NCI-H69 (cell line): ENCODE measurements at regions not wholly inside any gene's neighbourhood (a gene's known extent, or its start where the extent isn't known, plus 50 kb on each side); places are given as distances from the start of the nearest gene placed in this dataset.

Source experiments
- DNase-seq: peaks from one replicate; lab custom pipeline; 2025; lab: John Stamatoyannopoulos, UW

- no peak for DNase-seq
These were observed 290.4 kb upstream of the RTL1 start for GRCh38 chr14:101193845-101194372.

- peak; percentile 95 for DNase-seq
These were observed 291.1 kb upstream of the RTL1 start for GRCh38 chr14:101194373-101195308.

DNA sequence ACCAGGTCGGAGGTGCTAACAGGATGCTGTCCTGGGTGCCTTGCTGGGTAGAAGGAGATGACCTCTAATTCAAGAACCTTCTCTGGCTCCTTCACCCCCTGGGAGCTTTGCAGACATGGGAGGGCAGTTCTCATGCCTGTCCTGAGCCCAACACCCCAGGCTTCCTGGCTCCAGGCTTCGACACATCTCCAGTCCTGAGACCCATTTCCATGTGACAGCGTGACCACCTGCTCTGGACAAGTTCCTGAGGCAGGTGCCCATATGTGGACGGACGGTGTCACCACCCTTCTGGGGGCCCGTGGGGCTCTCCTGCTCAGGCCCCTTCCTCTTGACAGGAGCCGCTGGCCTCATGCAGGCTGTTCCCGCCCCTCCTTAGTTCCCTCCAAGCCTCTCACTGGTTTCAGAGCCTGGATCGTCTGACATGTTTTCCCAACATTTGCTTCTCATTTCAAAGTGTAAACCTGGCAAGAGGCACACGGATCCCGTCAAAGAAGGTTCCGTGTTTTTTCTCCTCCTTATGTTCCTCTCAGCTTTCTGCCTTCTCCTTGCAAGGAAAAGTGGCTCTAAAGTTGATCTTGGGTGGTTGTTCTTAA is 291.9 kb upstream of the RTL1 start:
- no peak for DNase-seq

- DNase-seq: no peak
These were observed 292.7 kb upstream of the RTL1 start for GRCh38 chr14:101196051-101196712.

- peak; percentile 34 for DNase-seq
These were observed 293.5 kb upstream of the RTL1 start for GRCh38 chr14:101196795-101197590.

DNA sequence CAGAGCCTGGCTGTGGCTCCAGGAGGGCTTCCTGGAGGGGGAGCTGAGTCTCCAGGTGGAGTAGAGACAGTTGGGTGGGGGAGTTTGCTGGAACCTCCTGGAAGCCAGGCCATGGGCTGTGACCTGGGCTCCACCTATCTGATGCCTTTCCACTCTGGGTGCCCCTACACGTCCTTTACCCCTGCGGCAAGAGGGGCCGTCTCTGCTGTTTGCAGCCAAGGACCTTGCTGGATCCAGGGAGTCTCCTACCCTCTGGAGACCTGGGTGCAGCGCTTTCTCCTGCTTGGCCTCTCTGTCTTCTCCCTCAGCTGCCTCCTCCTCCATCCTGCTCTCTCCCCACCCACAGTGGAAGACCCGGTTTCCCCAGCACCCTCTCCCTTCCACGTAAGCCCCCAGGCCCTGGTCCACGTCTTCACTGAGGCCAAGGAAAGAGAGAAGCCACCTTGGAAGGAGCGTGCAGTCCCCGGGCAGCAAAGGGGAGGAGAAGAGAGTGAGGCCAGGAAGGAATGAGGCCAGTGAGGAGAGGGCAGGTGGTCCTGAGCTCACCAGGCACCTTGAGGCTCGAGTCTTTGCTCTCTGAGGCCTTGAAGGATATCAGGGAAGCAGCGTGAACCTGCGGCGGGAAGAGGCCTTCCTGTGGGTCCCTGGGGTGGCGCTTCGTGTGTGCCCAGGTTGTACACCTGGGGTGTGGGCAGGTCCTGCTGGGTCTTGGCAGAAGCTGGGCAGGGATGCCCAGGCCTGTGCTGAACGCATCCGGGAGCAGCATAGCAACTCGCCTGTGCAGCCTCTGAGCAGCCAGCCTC is 294.3 kb upstream of the RTL1 start:
- DNase-seq: no peak

DNA sequence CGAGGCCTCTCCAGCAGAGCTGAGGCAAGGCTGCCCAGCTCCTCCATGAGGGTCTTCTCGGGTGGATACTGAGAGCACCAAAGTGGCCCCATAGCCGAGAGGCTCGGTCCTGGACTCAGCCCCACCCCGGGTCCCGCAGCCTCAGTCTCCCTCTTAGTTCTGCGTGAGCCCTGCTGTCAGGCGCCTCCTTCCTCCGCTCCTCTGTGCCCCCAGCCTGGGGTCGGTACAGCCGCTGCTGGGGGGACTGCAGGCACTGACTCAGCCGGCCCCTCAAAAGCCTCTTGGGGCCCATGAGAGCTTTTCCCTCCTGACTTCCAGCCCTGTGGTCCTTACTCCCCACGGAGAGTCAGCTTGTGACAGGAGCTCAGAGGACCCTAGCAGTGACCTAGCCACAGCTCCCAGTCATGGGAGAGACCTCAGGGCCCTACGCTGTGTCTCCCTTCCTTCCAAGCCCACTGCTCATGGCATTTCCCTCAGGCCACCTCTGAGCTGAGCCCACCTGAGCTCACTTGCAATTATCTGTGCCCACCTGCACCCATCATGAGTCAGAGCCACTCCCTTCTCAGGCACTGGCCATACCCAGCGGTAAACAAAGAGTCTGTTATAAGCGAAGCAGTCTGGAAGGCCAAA is 295.0 kb upstream of the RTL1 start:
- DNase-seq: no peak

GRCh38 chr14:101199028-101199770 is 295.7 kb upstream of the RTL1 start:
- no peak for DNase-seq

DNA sequence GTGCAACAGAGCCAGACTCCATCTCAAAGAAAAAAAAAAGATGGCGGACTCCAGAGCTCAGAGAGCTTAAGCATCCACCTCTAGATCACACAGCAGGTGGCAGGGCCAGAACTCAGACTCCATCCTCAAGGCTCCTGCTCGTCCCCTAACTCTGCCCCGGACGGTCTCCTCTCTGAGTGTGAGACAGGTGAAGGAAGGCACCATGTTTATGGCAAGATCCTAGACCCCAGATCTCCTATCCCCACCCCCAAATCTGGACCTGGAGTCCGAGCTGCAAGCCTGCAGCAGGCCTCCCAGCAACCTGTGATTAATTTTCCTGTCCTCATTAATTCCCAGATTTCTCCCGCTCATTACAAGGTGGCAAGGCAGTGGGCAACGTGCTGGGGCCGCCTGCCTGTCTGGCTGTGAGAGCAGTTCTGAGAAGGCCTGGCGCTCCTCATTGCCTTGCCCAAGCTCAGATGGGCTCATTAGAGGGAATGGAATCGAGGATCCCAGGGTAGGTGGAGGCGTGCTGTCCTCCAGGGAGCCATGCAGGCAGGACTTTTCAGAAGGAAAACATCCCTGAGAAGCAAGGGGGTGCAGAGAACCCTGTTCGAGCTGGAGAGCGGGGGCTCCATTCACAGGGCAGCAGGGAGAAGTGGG is 296.6 kb upstream of the RTL1 start:
- DNase-seq: no peak

GRCh38 chr14:101200650-101201516 is 297.4 kb upstream of the RTL1 start:
- DNase-seq: no peak

GRCh38 chr14:101201535-101202151 is 298.1 kb upstream of the RTL1 start:
- no peak for DNase-seq

DNA sequence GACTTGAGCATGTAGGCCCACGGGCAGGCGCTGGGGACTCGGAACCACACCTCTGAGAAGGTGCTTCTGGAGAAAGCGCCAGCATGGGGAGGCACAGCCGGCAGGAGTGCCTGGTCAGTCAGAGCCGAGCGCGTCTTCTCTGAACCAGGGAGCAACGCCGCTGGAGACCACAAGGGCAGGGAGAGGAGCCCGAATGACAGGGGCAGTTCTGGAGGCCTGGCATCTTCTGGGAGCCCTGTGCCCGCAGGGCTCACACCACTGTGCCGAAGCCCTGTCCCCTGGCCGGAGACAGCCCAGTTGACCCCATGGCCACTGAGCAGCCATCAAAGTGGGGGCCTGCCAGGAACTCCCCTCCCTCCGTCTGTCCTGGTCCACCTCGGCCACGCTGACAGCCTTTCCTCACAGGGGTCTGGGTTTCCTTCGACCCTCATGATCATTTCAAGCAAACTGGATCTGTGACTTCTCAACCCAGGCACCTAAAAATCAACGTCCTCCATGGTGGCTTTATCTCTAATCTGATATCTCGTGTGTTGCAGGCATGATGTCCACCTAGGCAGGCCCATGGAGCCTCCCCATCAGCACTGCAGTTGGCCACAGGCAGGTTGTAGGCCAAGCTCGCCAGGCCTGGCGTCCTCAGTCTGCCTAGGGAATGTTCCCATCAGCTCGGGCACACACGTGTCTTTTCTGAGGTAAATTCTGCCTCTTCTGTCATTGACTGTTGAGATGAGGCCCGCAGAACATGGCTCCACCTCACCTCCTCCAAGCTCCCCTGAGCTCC is 299.3 kb upstream of the RTL1 start:
- DNase-seq: no peak

GRCh38 chr14:101206556-101206955 is 303.0 kb upstream of the RTL1 start:
- no peak for DNase-seq

GRCh38 chr14:101207041-101207440 is 303.5 kb upstream of the RTL1 start:
- DNase-seq: no peak

GRCh38 chr14:101207897-101208296 is 304.4 kb upstream of the RTL1 start:
- DNase-seq: no peak

DNA sequence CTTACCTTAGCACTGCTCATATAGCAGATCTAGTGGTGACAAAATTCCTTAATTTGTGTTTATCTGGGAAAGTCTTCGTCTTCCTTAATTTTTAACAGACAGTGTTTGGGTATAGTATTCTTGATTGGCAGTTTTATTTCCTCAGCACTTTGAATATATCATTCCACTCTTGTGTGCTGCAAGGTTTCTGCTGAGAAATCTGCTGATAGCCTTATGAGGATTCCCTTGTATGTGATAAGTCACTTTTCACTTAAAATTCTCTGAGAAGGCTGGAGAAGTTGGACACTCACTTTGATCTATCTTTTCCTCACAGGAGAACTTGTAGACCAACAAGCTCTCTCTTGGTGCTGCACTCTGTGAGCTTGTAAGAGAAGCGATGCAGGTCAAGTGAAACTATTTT is 306.1 kb upstream of the RTL1 start:
- no peak for DNase-seq

DNA sequence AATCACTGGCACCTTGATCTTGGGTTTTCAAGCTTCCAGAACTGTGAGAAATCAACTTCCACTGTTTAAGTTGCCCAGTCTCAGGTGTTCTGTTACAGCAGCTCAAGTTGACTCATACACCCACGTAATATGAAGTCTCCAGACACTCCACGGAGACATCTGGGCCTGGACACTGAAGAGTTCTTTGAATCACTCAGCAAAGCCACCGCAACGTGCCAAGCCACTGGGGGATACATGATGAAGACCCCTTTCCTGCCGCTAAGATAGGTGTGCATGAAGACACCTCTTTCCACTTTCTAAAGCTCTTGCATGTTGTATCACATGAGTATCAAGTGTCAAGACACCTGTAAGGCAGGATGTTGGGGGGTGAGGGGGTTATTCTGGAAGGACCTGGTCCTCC is 311.7 kb upstream of the RTL1 start:
- no peak for DNase-seq
